ENCODE measurements at regions not wholly inside any gene's neighbourhood (a gene's known extent, or its start where the extent isn't known, plus 50 kb on each side); places are given as distances from the start of the nearest gene placed in this dataset.

DNA sequence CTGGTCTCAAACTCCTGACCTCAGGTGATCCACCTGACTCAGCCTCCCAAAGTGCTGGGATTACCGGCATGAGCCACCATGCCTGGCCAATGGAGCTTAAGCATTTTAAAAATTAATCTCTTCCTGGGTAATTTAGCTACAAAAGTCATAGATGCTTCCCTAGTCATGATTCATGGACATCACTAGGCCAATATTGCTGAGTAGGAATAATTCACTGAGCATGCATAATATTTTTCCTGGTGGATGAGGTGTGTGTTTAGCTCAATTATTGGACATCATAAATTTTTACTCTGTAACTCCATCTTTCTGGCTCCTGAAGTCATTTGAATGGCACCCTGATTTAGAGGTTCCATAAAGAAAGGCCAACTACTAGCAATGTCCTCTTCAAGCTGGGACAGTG lies 512.9 kb upstream of the AGTR1 start:
- no peak for TF ChIP-seq POLR2AphosphoS5 (IDR thresholded peaks at IDR 0.05)
- TF ChIP-seq, protein P1, sequence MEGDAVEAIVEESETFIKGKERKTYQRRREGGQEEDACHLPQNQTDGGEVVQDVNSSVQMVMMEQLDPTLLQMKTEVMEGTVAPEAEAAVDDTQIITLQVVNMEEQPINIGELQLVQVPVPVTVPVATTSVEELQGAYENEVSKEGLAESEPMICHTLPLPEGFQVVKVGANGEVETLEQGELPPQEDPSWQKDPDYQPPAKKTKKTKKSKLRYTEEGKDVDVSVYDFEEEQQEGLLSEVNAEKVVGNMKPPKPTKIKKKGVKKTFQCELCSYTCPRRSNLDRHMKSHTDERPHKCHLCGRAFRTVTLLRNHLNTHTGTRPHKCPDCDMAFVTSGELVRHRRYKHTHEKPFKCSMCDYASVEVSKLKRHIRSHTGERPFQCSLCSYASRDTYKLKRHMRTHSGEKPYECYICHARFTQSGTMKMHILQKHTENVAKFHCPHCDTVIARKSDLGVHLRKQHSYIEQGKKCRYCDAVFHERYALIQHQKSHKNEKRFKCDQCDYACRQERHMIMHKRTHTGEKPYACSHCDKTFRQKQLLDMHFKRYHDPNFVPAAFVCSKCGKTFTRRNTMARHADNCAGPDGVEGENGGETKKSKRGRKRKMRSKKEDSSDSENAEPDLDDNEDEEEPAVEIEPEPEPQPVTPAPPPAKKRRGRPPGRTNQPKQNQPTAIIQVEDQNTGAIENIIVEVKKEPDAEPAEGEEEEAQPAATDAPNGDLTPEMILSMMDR (IDR thresholded peaks at IDR 0.05): no peak

Measured in breast epithelium (tissue), 3 donors.